A673 (cell line): ENCODE measurements at regions not wholly inside any gene's neighbourhood (a gene's known extent, or its start where the extent isn't known, plus 50 kb on each side); places are given as distances from the start of the nearest gene placed in this dataset.

ENCODE experiments used
- BruUV-seq: library from RNA; stranded (reverse); fragments of 400-500 nt; replicated peaks from 2 replicates; lab custom pipeline; 2021; lab: Mats Ljungman, UMichigan
- CTCF ChIA-PET: fragments of 300-600 bp; sonication (Branson Sonifier 250); formaldehyde crosslinking; loops from one replicate; lab custom pipeline; 2022; ENCODE audit warnings: antibody characterized with exemption; lab: Charles Lee
- POLR2A ChIA-PET: fragments of 300-600 bp; sonication (Branson Sonifier 250); formaldehyde crosslinking; loops from one replicate; lab custom pipeline; 2022; ENCODE audit warnings: antibody characterized with exemption; ENCODE audit not compliant: low non-redundant PET; lab: Charles Lee
- DNase-seq: peaks from one replicate; pipeline ENCODE4 v3.0.0-alpha.2; 2015; ENCODE audit warnings: low spot score
- H3K27ac ChIP-seq: fragments of 200-600 bp; sonication (generic); 2 replicates; pipeline ENCODE4 v1.5.1; 2016; ENCODE audit warnings: mixed run types, low read depth, mild to moderate bottlenecking, mixed read lengths, antibody characterized with exemption, low read length; ENCODE audit not compliant: poor library complexity, severe bottlenecking
- H3K27me3 ChIP-seq: fragments of 200-600 bp; sonication (generic); replicated peaks from 2 replicates; pipeline ENCODE4 v1.6.1; 2017; ENCODE audit warnings: mixed run types, low read depth, mild to moderate bottlenecking, mixed read lengths, antibody characterized with exemption, low read length; ENCODE audit not compliant: insufficient read depth, poor library complexity
- H3K36me3 ChIP-seq: fragments of 200-600 bp; sonication (generic); 2 replicates; pipeline ENCODE4 v1.6.1; 2016; ENCODE audit warnings: mixed run types, mild to moderate bottlenecking, mixed read lengths, antibody characterized with exemption, low read length; ENCODE audit not compliant: insufficient read depth, poor library complexity, severe bottlenecking
- H3K4me1 ChIP-seq: fragments of 200-600 bp; sonication (generic); 2 replicates; pipeline ENCODE4 v1.6.1; 2017; ENCODE audit warnings: mixed run types, mild to moderate bottlenecking, mixed read lengths, antibody characterized with exemption, low read length; ENCODE audit not compliant: insufficient read depth, poor library complexity, severe bottlenecking
- H3K4me3 ChIP-seq: fragments of 200-600 bp; sonication (generic); 2 replicates; pipeline ENCODE4 v1.5.1; 2016; ENCODE audit warnings: low read depth, mixed run types, mild to moderate bottlenecking, mixed read lengths, low read length; ENCODE audit not compliant: poor library complexity, severe bottlenecking
- H3K9me3 ChIP-seq: fragments of 200-600 bp; sonication (generic); 2 replicates; pipeline ENCODE4 v1.6.1; 2016; ENCODE audit warnings: mixed run types, low read depth, mild to moderate bottlenecking, mixed read lengths, antibody characterized with exemption, low read length; ENCODE audit not compliant: poor library complexity, severe bottlenecking
- CTCF ChIP-seq: fragments of 300-800, 200-600 bp; sonication (generic); conservative IDR thresholded peaks from 2 replicates; pipeline ENCODE4 v1.5.1; 2017; ENCODE audit warnings: low read depth, mild to moderate bottlenecking, antibody characterized with exemption, low read length, moderate library complexity, mixed read lengths
- EZH2 ChIP-seq: fragments of 200-600 bp; sonication (generic); IDR thresholded peaks from 2 replicates; pipeline ENCODE4 v1.6.1; 2017; ENCODE audit warnings: borderline replicate concordance, low read depth, mild to moderate bottlenecking, mixed read lengths, antibody characterized with exemption, low read length; ENCODE audit not compliant: poor library complexity, severe bottlenecking
- intact Hi-C: fragments of 100-400 bp; cut with micrococcal nuclease; formaldehyde crosslinking; loops from one replicate; pipeline ENCODE4 v1.10.0; 2022; ENCODE audit not compliant: unreplicated experiment

GRCh38 chr4:127500242-127500641 is 132.5 kb upstream of the INTU start:
- no TSS peak for BruUV-seq
- CTCF ChIA-PET: no interaction called here
- TF ChIP-seq EZH2: no peak

GRCh38 chr4:127501103-127501502 is 131.7 kb upstream of the INTU start:
- Histone ChIP-seq H3K27me3 (no peaks in the 10 kb centered on the region), H3K27ac (no peak overlapping the region), H3K36me3 (no peaks in the 10 kb centered on the region), H3K4me3 (no peak overlapping the region), H3K4me1 (peaks cover 9% of the 10 kb centered on the region), H3K9me3 (no peaks in the 10 kb centered on the region)
- no TSS peak for BruUV-seq
- ChIA-PET POLR2A (no interaction called here), CTCF (no interaction called here)
- no peak for DNase-seq
- intact Hi-C loops: no loop called here
- no peak for TF ChIP-seq EZH2
- TF ChIP-seq CTCF: no peak

More at GRCh38 chr4:127500242-127500641, 132.5 kb upstream of the INTU start:
- POLR2A ChIA-PET: no interaction called here
- DNase-seq: no peak
- Histone ChIP-seq H3K27me3 (no peaks in the 10 kb centered on the region), H3K36me3 (no peaks in the 10 kb centered on the region), H3K4me1 (peaks cover 7% of the 10 kb centered on the region), H3K27ac (no peak overlapping the region), H3K4me3 (no peak overlapping the region), H3K9me3 (no peaks in the 10 kb centered on the region)
- intact Hi-C loops: no loop called here

- TF ChIP-seq EZH2 (no peak), CTCF (no peak)
- POLR2A ChIA-PET: no interaction called here
- Histone ChIP-seq H3K9me3 (no peaks in the 10 kb centered on the region), H3K36me3 (no peaks in the 10 kb centered on the region), H3K27me3 (no peaks in the 10 kb centered on the region), H3K27ac (no peak overlapping the region), H3K4me1 (peaks cover 9% of the 10 kb centered on the region), H3K4me3 (no peak overlapping the region)
- CTCF ChIA-PET: no interaction called here
- no TSS peak for BruUV-seq
- intact Hi-C loops: no loop called here
- no peak for DNase-seq
Observed at GRCh38 chr4:127503111-127503510, 129.6 kb upstream of the INTU start.

GRCh38 chr4:127505203-127505602 is 127.6 kb upstream of the INTU start:
- POLR2A ChIA-PET: no interaction called here
- H3K27ac ChIP-seq: no peak overlapping the region
- DNase-seq: peak; percentile 62

More at GRCh38 chr4:127505203-127505602, 127.6 kb upstream of the INTU start:
- TF ChIP-seq CTCF (no peak), EZH2 (no peak)
- no peak overlapping the region for H3K4me3 ChIP-seq
- no TSS peak for BruUV-seq
- CTCF ChIA-PET: no interaction called here
- H3K36me3 ChIP-seq: no peaks in the 10 kb centered on the region
- H3K9me3 ChIP-seq: no peaks in the 10 kb centered on the region
- intact Hi-C loops: no loop called here
- H3K27me3 ChIP-seq: no peaks in the 10 kb centered on the region
- peaks cover 9% of the 10 kb centered on the region for H3K4me1 ChIP-seq
